ENCODE measurements at regions not wholly inside any gene's neighbourhood (a gene's known extent, or its start where the extent isn't known, plus 50 kb on each side); places are given as distances from the start of the nearest gene placed in this dataset.
"Not testable (repeated sequence)": the region's sequence is repeated elsewhere in the genome, so short reads cannot be mapped to it uniquely, and the experiment has no call there.

- no peak for DNase-seq (ENCODE audit: low spot score)
Measured at GRCh38 chr4:174066611-174067205, 216.8 kb downstream of the FBXO8 start.

DNA sequence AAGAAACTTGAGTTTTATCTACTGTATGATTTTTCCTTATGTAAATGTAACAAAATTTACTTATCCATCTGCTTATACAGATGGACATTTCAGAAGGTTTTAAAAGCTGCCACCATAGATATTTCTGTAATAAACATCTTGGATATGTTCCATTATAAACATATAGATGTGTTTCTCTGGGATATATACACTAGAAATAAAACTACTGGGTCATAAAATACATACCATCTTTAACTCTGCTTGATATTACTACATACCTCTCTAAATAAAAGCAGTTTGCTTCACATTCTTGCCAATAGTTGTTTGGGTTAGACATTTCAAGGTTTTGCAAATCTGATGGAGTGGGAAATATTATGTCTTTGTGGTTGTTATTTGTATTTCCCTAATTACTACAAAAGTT is 220.6 kb downstream of the FBXO8 start:
- no peak for DNase-seq (ENCODE audit: low spot score)

DNA sequence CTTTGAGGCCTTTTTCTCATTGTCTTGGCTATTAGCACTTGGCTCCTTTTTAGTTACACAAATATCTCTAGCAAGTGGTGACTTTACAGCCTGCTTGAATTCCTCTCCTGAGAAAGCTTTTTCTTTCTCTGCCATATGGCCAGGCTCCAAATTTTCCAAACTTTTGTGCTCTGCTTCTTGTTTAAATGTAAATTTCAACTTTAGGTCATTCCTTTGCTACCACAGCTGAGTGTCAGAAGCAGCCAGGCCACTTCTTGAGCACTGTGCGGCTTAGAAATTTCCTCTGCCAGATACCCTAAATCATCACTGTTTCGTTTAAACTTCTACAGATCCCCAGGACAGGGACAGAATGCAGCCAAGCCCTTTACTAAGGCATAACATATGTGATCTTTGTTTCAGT is 222.4 kb downstream of the FBXO8 start:
- no peak for DNase-seq (ENCODE audit: low spot score)

GRCh38 chr4:174058846-174059245 is 224.6 kb downstream of the FBXO8 start:
- DNase-seq (ENCODE audit: low spot score) = no peak

GRCh38 chr4:174056959-174057358 is 226.5 kb downstream of the FBXO8 start:
- no peak for DNase-seq (ENCODE audit: low spot score)

DNA sequence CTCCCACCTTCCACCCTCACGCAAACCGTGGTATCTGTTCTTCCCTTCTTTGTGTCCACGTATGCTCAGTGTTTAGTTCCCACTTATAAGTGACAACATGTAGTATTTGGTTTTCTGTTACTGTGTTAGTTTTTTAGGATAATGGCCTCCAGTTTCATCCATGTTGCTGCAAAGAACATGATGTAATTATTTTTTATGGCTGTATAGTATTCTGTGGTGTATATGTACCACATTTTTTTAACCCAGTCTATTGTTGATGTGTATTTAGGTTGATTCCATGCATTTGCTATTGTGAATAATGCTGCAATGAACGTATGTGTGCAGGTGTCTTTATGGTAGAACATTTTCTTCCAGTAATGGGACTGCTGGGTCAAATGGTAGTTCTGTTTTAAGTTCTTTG is 228.1 kb downstream of the FBXO8 start:
- no peak for DNase-seq (ENCODE audit: low spot score)

- DNase-seq (ENCODE audit: low spot score) = no peak
Measured at GRCh38 chr4:174053895-174054294, 229.6 kb downstream of the FBXO8 start.

DNA sequence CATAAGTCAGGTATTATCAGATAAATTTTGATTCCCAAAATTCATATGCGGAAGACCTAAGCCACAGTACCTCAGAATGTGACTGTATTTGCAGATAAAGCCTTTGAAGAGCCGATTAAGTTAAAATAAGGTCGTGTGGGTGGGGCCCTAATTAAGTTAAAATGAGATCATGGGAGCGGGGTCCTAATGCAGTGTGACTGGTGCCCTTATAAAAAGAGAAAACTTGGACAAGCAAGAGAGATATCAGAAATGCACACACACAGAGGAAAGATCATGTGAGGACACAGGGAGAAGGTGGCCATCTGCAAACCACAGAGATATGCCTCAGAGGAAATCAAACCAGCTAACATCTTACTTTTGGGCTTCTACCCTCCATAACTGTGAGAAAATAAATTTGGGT is 236.1 kb downstream of the FBXO8 start:
- no peak for DNase-seq (ENCODE audit: low spot score)

DNA sequence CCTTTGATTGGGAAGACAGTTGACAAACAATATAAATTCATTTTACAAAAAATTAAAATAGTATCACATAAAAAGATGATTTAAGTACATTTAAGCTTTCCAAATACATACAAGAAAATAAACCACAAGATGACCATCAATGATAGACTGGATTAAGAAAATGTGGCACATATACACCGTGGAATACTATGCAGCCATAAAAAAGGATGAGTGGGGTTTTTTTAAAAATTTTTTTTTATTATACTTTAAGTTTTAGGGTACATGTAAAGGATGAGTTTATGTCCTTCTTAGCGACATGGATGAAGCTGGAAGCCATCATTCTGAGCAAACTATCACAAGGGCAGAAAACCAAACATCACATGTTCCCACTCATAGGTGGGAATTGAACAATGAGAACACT is 237.6 kb downstream of the FBXO8 start:
- not testable (repeated sequence) for DNase-seq (ENCODE audit: low spot score)

- no peak for DNase-seq (ENCODE audit: low spot score)
Measured at GRCh38 chr4:174045381-174045780, 238.1 kb downstream of the FBXO8 start.

- DNase-seq (ENCODE audit: low spot score) = no peak
Measured at GRCh38 chr4:174041555-174042105, 241.8 kb downstream of the FBXO8 start.

GRCh38 chr4:174040287-174040686 is 243.2 kb downstream of the FBXO8 start:
- DNase-seq (ENCODE audit: low spot score) = no peak

- DNase-seq (ENCODE audit: low spot score) = no peak
Measured at GRCh38 chr4:174038481-174038880, 245.0 kb downstream of the FBXO8 start.

- no peak for DNase-seq (ENCODE audit: low spot score)
Measured at GRCh38 chr4:174037631-174038030, 245.8 kb downstream of the FBXO8 start.

DNA sequence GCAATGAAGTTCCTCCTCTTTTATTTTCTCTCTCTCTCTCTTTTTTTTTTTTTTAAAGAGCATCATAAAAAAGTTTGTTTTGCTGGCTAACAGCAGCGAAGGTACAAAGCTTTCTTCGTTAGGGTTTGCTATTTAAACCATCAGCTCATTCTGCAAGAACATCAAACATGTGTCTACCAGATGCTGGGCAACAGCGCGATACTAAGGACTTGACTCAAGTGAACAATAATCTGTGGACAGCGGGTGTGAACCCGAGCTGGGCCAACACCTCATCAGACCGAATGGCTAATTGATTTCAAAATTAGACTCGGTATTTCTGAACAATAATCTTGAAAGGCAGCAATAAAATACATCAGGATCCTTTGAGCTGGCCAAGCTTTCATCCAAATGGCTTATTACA is 246.4 kb downstream of the FBXO8 start:
- DNase-seq (ENCODE audit: low spot score) = no peak

GRCh38 chr4:174036576-174036975 is 246.9 kb downstream of the FBXO8 start:
- DNase-seq (ENCODE audit: low spot score) = no peak

DNA sequence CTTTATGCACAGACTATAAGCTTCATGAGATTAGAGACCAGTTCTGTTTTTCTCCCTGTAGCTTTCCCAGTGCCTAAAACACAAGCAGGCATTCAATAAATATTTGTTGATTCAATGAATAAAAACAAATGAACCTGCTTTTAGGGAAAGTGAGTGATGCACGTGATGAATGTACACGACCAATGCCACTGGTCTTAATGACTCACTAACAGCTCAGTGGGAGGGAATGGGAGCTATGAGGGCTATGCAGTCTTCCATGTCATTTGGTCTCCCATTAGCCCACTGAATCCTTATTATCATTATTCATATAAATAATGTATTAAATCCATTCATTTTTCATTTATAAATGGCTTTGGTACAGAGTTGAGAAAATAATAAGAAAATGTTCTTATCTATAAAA is 247.4 kb downstream of the FBXO8 start:
- no peak for DNase-seq (ENCODE audit: low spot score)

GRCh38 chr4:174023641-174024040 is 259.8 kb downstream of the FBXO8 start:
- DNase-seq (ENCODE audit: low spot score) = no peak

DNA sequence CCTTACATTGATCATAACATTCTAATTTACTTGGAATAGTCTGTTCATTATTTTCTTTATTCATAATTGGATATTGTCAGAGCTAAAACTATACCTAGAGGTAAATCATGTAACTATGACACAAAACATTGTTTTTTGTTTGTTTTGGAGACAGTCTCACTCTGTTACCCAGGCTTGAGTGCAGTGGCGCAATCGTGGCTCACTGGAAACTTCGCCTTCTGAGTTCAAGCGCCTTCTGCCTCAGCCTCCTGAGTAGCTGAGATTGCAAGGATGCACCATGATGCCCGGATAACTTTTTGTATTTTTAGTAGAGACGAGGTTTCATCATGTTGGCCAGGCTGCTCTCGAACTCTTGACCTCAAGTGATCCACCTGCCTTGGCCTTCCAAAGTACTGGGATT is 265.2 kb downstream of the FBXO8 start:
- DNase-seq (ENCODE audit: low spot score) = no peak

DNA sequence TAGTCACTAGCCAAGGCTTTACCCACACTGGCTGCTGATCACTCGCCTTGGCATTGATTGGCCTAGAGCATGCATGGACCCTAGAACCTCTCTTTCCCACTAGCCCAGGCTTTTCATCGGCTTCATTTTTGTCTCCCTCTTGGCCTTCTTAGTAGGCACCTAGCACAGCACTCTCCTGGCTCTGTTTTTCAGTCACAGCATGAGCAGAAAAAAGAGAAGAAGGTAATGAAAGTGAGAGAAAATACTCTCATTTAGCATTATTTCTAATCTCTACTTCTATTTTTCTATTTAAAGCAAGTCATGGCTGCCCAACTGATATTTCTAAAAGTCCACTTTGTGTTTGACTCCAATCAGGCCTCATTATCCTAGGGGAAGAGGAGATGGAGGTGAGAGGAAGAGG is 267.2 kb downstream of the FBXO8 start:
- DNase-seq (ENCODE audit: low spot score) = no peak

- no peak for DNase-seq (ENCODE audit: low spot score)
Measured at GRCh38 chr4:174012886-174013259, 270.6 kb downstream of the FBXO8 start.

GRCh38 chr4:174012135-174012885 is 271.2 kb downstream of the FBXO8 start:
- no peak for DNase-seq (ENCODE audit: low spot score)

DNA sequence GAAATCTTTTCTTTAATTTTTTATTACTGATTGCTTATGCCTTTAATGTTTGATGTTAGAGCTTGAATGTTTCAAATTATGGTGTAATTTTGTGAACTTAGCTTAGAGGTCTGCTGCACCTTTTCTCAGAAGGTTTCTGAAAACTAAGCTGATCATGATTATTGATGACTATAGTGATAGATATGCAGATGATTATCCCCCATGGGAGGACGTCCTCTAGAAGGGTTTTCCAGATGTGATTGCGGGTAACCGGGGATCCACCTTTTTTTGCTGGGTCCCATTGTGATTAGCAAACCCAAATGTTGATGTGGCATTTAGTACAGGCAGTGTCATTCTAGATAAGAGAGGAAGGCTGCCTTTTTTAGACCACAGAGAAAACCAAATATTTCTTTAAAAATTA is 272.9 kb downstream of the FBXO8 start:
- DNase-seq (ENCODE audit: low spot score) = no peak
